Breast epithelium (tissue), 4 donors: ENCODE measurements at regions not wholly inside any gene's neighbourhood (a gene's known extent, or its start where the extent isn't known, plus 50 kb on each side); places are given as distances from the start of the nearest gene placed in this dataset.

ENCODE experiments used
- DNase-seq, 2 donors: peaks; one replicate each; pipeline ENCODE4 v3.0.0-alpha.2; 2019; ENCODE audit warnings: low spot score in 2 of 2
- H3K27ac ChIP-seq, 2 donors: fragments of 200-600 bp; sonication (generic) in 1 of 2; one replicate each; pipeline ENCODE4 v1.5.1; 2016 to 2019; ENCODE audit warnings: mild to moderate bottlenecking in 1 of 2
- H3K27me3 ChIP-seq, 2 donors: fragments of 200-600 bp; sonication (generic) in 1 of 2; one replicate each; pipeline versions ENCODE4 v1.5.1 to v1.6.0; 2017 to 2019; ENCODE audit warnings: control low read depth in 1 of 2, mild to moderate bottlenecking in 1 of 2
- H3K36me3 ChIP-seq: fragments of 200-600 bp; one replicate; pipeline ENCODE4 v1.5.1; 2019
- H3K4me1 ChIP-seq, 2 donors: fragments of 200-600 bp; sonication (generic); one replicate each; pipeline ENCODE4 v1.5.1; 2016 to 2019; ENCODE audit warnings: control low read depth in 1 of 2
- H3K4me3 ChIP-seq, 3 donors: fragments of 200-600 bp; sonication (generic); 1 replicate in 2 of 3; 2 replicates in 1 of 3; pipeline ENCODE4 v1.5.1; 2016 to 2019; ENCODE audit warnings: mild to moderate bottlenecking in 3 of 3, moderate library complexity in 2 of 3
- H3K9me3 ChIP-seq, 2 donors: fragments of 200-600 bp; sonication (generic) in 1 of 2; one replicate each; pipeline ENCODE4 v1.5.1; 2016 to 2019; ENCODE audit warnings: control low read depth in 1 of 2
- CTCF ChIP-seq, 3 donors: fragments of 450-650 bp; IDR thresholded peaks; one replicate each; pipeline ENCODE4 v1.5.1; 2016 to 2017; ENCODE audit warnings: antibody characterized with exemption in 3 of 3, mild to moderate bottlenecking in 3 of 3, moderate library complexity in 3 of 3
- POLR2A ChIP-seq: fragments of 450-650 bp; IDR thresholded peaks from one replicate; pipeline ENCODE4 v1.6.1; 2016; ENCODE audit warnings: antibody characterized with exemption, mild to moderate bottlenecking, moderate library complexity
- POLR2AphosphoS5 ChIP-seq, 3 donors: sonication (generic); formaldehyde crosslinking; IDR thresholded peaks; one replicate each; pipeline ENCODE4 v1.6.1; 2017; ENCODE audit warnings: antibody characterized with exemption in 3 of 3
- intact Hi-C: fragments of 100-400 bp; cut with DNase I; formaldehyde crosslinking; loops from one replicate; pipeline ENCODE4 v1.15.1; 2023; ENCODE audit warnings: low total_unique reads

- H3K4me1 ChIP-seq: no peaks in the 10 kb centered on the region
- TF ChIP-seq CTCF (IDR thresholded peaks at IDR 0.05): no peak
- TF ChIP-seq POLR2A: no peak
- TF ChIP-seq POLR2AphosphoS5 (IDR thresholded peaks at IDR 0.05): no peak
- no peaks in the 10 kb centered on the region for H3K36me3 ChIP-seq
- H3K27ac ChIP-seq: no peak overlapping the region
- H3K4me3 ChIP-seq: no peak overlapping the region
- no peaks in the 10 kb centered on the region for H3K9me3 ChIP-seq
- intact Hi-C loops: no loop called here
- no peak for DNase-seq
- no peaks in the 10 kb centered on the region for H3K27me3 ChIP-seq
These were observed 142.3 kb upstream of the TMCC3 start for GRCh38 chr12:94792693-94793092.

GRCh38 chr12:94791933-94792332 lies 141.6 kb upstream of the TMCC3 start:
- Histone ChIP-seq H3K36me3 (no peaks in the 10 kb centered on the region), H3K9me3 (no peaks in the 10 kb centered on the region), H3K27ac (no peak overlapping the region), H3K4me3 (no peak overlapping the region), H3K27me3 (no peaks in the 10 kb centered on the region), H3K4me1 (no peaks in the 10 kb centered on the region)
- DNase-seq: no peak
- intact Hi-C loops: no loop called here
- TF ChIP-seq CTCF (IDR thresholded peaks at IDR 0.05) (no peak), POLR2AphosphoS5 (IDR thresholded peaks at IDR 0.05) (no peak), POLR2A (no peak)

- Histone ChIP-seq H3K27ac (no peak overlapping the region), H3K9me3 (no peaks in the 10 kb centered on the region), H3K36me3 (no peaks in the 10 kb centered on the region), H3K27me3 (no peaks in the 10 kb centered on the region), H3K4me1 (no peaks in the 10 kb centered on the region), H3K4me3 (no peak overlapping the region)
- intact Hi-C loops: no loop called here
- TF ChIP-seq POLR2A: no peak
- TF ChIP-seq CTCF (IDR thresholded peaks at IDR 0.05): no peak
- DNase-seq: no peak
These were observed 140.5 kb upstream of the TMCC3 start for GRCh38 chr12:94790825-94791224.

- intact Hi-C loops: no loop called here
- no peaks in the 10 kb centered on the region for H3K36me3 ChIP-seq
- TF ChIP-seq POLR2A (no peak), CTCF (IDR thresholded peaks at IDR 0.05) (no peak), POLR2AphosphoS5 (IDR thresholded peaks at IDR 0.05) (no peak)
- no peaks in the 10 kb centered on the region for H3K27me3 ChIP-seq
- no peak overlapping the region for H3K27ac ChIP-seq
- no peaks in the 10 kb centered on the region for H3K9me3 ChIP-seq
- H3K4me3 ChIP-seq: no peak overlapping the region
- DNase-seq: no peak
- no peaks in the 10 kb centered on the region for H3K4me1 ChIP-seq
These were observed 140.0 kb upstream of the TMCC3 start for GRCh38 chr12:94790370-94790769.

GRCh38 chr12:94789510-94790225 lies 139.3 kb upstream of the TMCC3 start:
- intact Hi-C loops: no loop called here

More at GRCh38 chr12:94789510-94790225, 139.3 kb upstream of the TMCC3 start:
- no peak for DNase-seq
- Histone ChIP-seq H3K27me3 (no peaks in the 10 kb centered on the region), H3K4me3 (no peak overlapping the region), H3K9me3 (no peaks in the 10 kb centered on the region), H3K27ac (no peak overlapping the region), H3K36me3 (no peaks in the 10 kb centered on the region), H3K4me1 (no peaks in the 10 kb centered on the region)
- TF ChIP-seq POLR2A (no peak), POLR2AphosphoS5 (IDR thresholded peaks at IDR 0.05) (no peak), CTCF (IDR thresholded peaks at IDR 0.05) (no peak)
